ENCODE measurements at regions not wholly inside any gene's neighbourhood (a gene's known extent, or its start where the extent isn't known, plus 50 kb on each side); places are given as distances from the start of the nearest gene placed in this dataset.

DNA sequence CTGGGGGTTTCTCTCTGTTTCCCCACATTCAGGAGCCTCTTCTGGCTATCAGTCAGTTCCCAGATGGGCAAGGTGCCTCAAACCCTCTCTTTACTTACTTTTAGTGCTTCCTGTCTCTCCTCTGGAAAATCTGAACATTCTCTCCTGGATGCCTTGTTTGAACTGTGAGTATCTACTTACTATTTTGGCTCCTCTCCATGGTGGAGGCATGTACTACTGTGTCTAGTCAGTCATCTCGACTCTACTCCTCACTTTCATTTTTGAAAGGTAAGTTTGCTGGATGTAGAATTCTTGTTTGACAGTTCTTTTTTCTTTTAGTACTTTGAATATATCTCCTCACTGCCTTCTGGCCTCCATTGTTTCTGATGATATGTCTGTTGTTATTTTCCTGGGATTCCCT, 70.9 kb upstream of the FAM78B start:
- FAIRE-seq (no peak), DNase-seq (ENCODE audit: low spot score) (no peak), ATAC-seq (no peak)
- no TSS peak for BruUV-seq (replicated peaks)
- Histone ChIP-seq H2AFZ (ENCODE audit: low read length) (no peak overlapping the region), H3K9me3 (ENCODE audit: low read length) (no peaks in the 10 kb centered on the region), H3K4me2 (ENCODE audit: low read depth, low read length) (no peak overlapping the region), H3K27me3 (ENCODE audit: control insufficient read depth in 1 of 2, insufficient read depth in 2 of 2, low read length in 2 of 2) (no peaks in the 10 kb centered on the region), H3K4me3 (replicated peaks in 1 of 3; ENCODE audit: insufficient read depth in 1 of 3, low read depth in 2 of 3, low read length in 3 of 3) (no peak overlapping the region), H3K36me3 (replicated peaks in 1 of 2; ENCODE audit: control insufficient read depth in 1 of 2, insufficient read depth in 2 of 2, low read length in 2 of 2) (no peaks in the 10 kb centered on the region), H3K4me1 (ENCODE audit: insufficient read depth, low read length) (no peaks in the 10 kb centered on the region), H3K79me2 (ENCODE audit: insufficient read depth, low read length) (no peaks in the 10 kb centered on the region), H3K9ac (ENCODE audit: insufficient read depth, low read depth, low read length) (no peak overlapping the region), H4K20me1 (ENCODE audit: insufficient read depth, low read length) (no peaks in the 10 kb centered on the region), H3K27ac (ENCODE audit: extremely low read length, insufficient read depth, low read length) (no peak overlapping the region)
- CTCF ChIA-PET (ENCODE audit: low intra/inter-chr PET ratio, low total read pairs): no interaction called here
- POLR2A ChIA-PET: no interaction called here
- intact Hi-C loops (cut with micrococcal nuclease; ENCODE audit: unreplicated experiment) (no loop called here), in situ Hi-C loops (cut with HindIII; ENCODE audit: extremely low pct_ligation_motif_present, low pct_unique_long_range_greater_than_20kb) (no loop called here)
- 0% methylated on average over 1 of the region's 1 CpG for WGBS (ENCODE audit: low lambda C conversion rate)
- TF ChIP-seq ZNF672 (CRISPR knock-in tag; IDR thresholded peaks at IDR 0.05): no peak

DNA sequence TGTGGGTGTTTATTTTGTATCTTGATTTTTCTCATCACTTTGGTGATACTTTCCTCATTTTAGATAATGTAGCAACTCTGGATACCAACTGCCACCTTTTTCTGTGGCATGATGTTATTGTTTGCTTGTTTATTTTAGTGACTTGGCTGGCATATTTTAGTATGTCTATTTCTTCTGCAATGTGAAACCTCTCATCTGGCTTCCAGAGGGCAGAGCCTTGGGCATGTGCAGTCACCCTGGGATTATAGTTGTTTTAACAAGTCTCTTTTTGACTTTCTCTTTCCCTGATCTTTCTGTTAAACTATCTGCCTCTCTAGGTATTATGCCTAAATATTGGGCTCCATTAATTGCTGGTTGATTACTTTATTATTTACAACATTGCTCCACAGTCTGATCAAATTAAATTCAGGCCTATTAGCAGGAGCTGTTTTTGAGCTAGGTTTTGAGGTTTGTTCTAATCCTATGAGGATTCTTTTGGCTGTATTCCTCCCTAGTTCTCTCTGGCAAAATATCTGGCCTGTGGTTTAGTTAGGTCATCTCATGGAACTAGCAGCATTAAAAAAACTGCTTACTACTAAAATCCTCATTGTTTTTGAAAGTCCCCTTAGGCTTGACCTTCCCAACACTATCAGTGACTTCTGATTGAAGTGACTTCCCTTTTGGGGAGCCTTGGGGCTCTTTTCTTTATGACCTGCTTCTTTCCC, 86.4 kb upstream of the FAM78B start:
- no peaks in the 10 kb centered on the region for H3K9me3 ChIP-seq (ENCODE audit: low read length)
- CTCF ChIA-PET (ENCODE audit: low intra/inter-chr PET ratio, low total read pairs): no interaction called here
- POLR2A ChIA-PET: no interaction called here

More for the DNA sequence above, 86.4 kb upstream of the FAM78B start:
- FAIRE-seq (no peak), ATAC-seq (no peak), DNase-seq (ENCODE audit: low spot score) (no peak)
- Histone ChIP-seq H2AFZ (ENCODE audit: low read length) (no peak overlapping the region), H3K9ac (ENCODE audit: insufficient read depth, low read depth, low read length) (no peak overlapping the region), H3K4me2 (ENCODE audit: low read depth, low read length) (no peak overlapping the region), H3K4me1 (ENCODE audit: insufficient read depth, low read length) (no peaks in the 10 kb centered on the region), H3K36me3 (replicated peaks in 1 of 2; ENCODE audit: control insufficient read depth in 1 of 2, insufficient read depth in 2 of 2, low read length in 2 of 2) (no peaks in the 10 kb centered on the region), H4K20me1 (ENCODE audit: insufficient read depth, low read length) (no peaks in the 10 kb centered on the region), H3K27me3 (ENCODE audit: control insufficient read depth in 1 of 2, insufficient read depth in 2 of 2, low read length in 2 of 2) (no peaks in the 10 kb centered on the region; a peak in 1 of 5 replicates), H3K27ac (ENCODE audit: extremely low read length, insufficient read depth, low read length) (no peak overlapping the region), H3K4me3 (replicated peaks in 1 of 3; ENCODE audit: insufficient read depth in 1 of 3, low read depth in 2 of 3, low read length in 3 of 3) (no peak overlapping the region), H3K79me2 (ENCODE audit: insufficient read depth, low read length) (no peaks in the 10 kb centered on the region)
- in situ Hi-C loops (cut with HindIII; ENCODE audit: extremely low pct_ligation_motif_present, low pct_unique_long_range_greater_than_20kb) (no loop called here), intact Hi-C loops (cut with micrococcal nuclease; ENCODE audit: unreplicated experiment) (no loop called here)
- TF ChIP-seq, protein P1, sequence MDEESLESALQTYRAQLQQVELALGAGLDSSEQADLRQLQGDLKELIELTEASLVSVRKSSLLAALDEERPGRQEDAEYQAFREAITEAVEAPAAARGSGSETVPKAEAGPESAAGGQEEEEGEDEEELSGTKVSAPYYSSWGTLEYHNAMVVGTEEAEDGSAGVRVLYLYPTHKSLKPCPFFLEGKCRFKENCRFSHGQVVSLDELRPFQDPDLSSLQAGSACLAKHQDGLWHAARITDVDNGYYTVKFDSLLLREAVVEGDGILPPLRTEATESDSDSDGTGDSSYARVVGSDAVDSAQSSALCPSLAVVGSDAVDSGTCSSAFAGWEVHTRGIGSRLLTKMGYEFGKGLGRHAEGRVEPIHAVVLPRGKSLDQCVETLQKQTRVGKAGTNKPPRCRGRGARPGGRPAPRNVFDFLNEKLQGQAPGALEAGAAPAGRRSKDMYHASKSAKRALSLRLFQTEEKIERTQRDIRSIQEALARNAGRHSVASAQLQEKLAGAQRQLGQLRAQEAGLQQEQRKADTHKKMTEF (CRISPR knock-in tag; IDR thresholded peaks at IDR 0.05): no peak
- no peak for TF ChIP-seq RNF2 (conservative IDR thresholded peaks at IDR 0.05; ENCODE audit: low read depth)
- TF ChIP-seq KLF11 (CRISPR knock-in tag; IDR thresholded peaks at IDR 0.05): no peak
- TF ChIP-seq, protein P2, sequence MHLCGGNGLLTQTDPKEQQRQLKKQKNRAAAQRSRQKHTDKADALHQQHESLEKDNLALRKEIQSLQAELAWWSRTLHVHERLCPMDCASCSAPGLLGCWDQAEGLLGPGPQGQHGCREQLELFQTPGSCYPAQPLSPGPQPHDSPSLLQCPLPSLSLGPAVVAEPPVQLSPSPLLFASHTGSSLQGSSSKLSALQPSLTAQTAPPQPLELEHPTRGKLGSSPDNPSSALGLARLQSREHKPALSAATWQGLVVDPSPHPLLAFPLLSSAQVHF (CRISPR knock-in tag; IDR thresholded peaks at IDR 0.05): no peak
- no TSS peak for BruUV-seq (replicated peaks)

Measured in HepG2 (cell line).